Heart left ventricle (tissue), 13 donors: ENCODE measurements at regions not wholly inside any gene's neighbourhood (a gene's known extent, or its start where the extent isn't known, plus 50 kb on each side); places are given as distances from the start of the nearest gene placed in this dataset.

Experiments
- CTCF ChIP-seq, 12 donors: fragments of 200-600 bp; sonication (generic) in 4 of 12; IDR thresholded peaks; one replicate each; pipeline versions ENCODE4 v1.5.0 to v1.8.0; 2018 to 2022; ENCODE audit warnings: antibody characterized with exemption in 12 of 12, mild to moderate bottlenecking in 5 of 12
- POLR2A ChIP-seq, 2 donors: fragments of 450-650 bp; IDR thresholded peaks; one replicate each; pipeline ENCODE4 v1.6.1; 2017; ENCODE audit warnings: antibody characterized with exemption in 2 of 2, mild to moderate bottlenecking in 2 of 2, moderate library complexity in 2 of 2
- donor health status: ischemic (EF 13 %, LVEDD 7.1; RV severe dilation, severe dysfunction).
- donor health status: DM: no; HTN: yes; CAD: no.
- donor health status: DM: no; HTN: no; CAD: no.
- donor health status: ischemic (EF 25% LVEDD 6.9; RV normal size, moderate dysfunction).
- donor health status: ischemic (EF 25% LVEDD 5.7; RV mildly dilated, moderate dysfunction).
- donor health status: ischemic (EF 35%, LVEDD 5.7; RV mildly dilated, moderate dysfunction).
- donor health status: nonischemic (EF 11% LVEDD 7.7; RV severe dilation, severe dysfunction).
- donor health status: DM: yes; HTN: yes; CAD: no.
- donor health status: PGD.
- donor health status: ischemic (EF 29% LVEDD 5.4; RV normal size, mild dysfunction).
- donor health status: nonischemic (EF 23%, LVEDD 6.1; RV moderate dilation, normal function).

- TF ChIP-seq POLR2A (IDR thresholded peaks at IDR 0.05) (no peak), CTCF (IDR thresholded peaks at IDR 0.05) (no peak)
These were observed 152.4 kb upstream of the TSHZ3 start for GRCh38 chr19:31501427-31502195.
